ENCODE measurements at regions not wholly inside any gene's neighbourhood (a gene's known extent, or its start where the extent isn't known, plus 50 kb on each side); places are given as distances from the start of the nearest gene placed in this dataset.

- Histone ChIP-seq H3K27ac (ENCODE audit: low read length) (no peak overlapping the region), H3K4me1 (ENCODE audit: control insufficient read depth, insufficient read depth, low read length) (no peaks in the 10 kb centered on the region), H3K9me3 (ENCODE audit: control insufficient read depth, insufficient read depth, low read depth, low read length) (no peaks in the 10 kb centered on the region), H3K4me3 (ENCODE audit: low read depth in 2 of 2, low read length in 2 of 2) (no peak overlapping the region), H3K27me3 (ENCODE audit: control insufficient read depth, insufficient read depth, low read length) (no peaks in the 10 kb centered on the region), H3K36me3 (ENCODE audit: control insufficient read depth, insufficient read depth, low read length) (no peaks in the 10 kb centered on the region)
- intact Hi-C loops (cut with micrococcal nuclease; ENCODE audit: unreplicated experiment) (no loop called here), in situ Hi-C loops (cut with HindIII; ENCODE audit: low pct_unique_long_range_greater_than_20kb, low sequenced_read_pairs) (no loop called here)
- DNase-seq (ENCODE audit: low read depth, low spot score) (no peak), ATAC-seq (no peak)
- CTCF ChIA-PET = no interaction called here
- POLR2A ChIA-PET = no interaction called here
- TF ChIP-seq REST (IDR thresholded peaks at IDR 0.05; ENCODE audit: insufficient read depth in 1 of 2, low read depth in 2 of 2, low read length in 1 of 2) (no peak), TCF7L2 (IDR thresholded peaks at IDR 0.05; ENCODE audit: low read depth, low read length) (no peak), SIN3A (IDR thresholded peaks at IDR 0.05; ENCODE audit: borderline replicate concordance, insufficient read depth, low read depth, low read length) (no peak), POLR2AphosphoS5 (IDR thresholded peaks at IDR 0.05; ENCODE audit: low read depth, low read length) (no peak), CTCF (IDR thresholded peaks at IDR 0.05) (no peak)
- no TSS peak for BruUV-seq (replicated peaks)
Measured at GRCh38 chr6:93940381-93940780, 521.0 kb upstream of the EPHA7 start.

- no peaks in the 10 kb centered on the region for H3K9me3 ChIP-seq (ENCODE audit: control insufficient read depth, insufficient read depth, low read depth, low read length)
- H3K27ac ChIP-seq (ENCODE audit: low read length) = no peak overlapping the region
- intact Hi-C loops (cut with micrococcal nuclease; ENCODE audit: unreplicated experiment) = no loop called here
- no peaks in the 10 kb centered on the region for H3K4me1 ChIP-seq (ENCODE audit: control insufficient read depth, insufficient read depth, low read length)
- ATAC-seq (no peak), DNase-seq (ENCODE audit: low read depth, low spot score) (no peak)
- ChIA-PET POLR2A (interaction anchor here (0.6 kb wide), 1 partner anchor 513 kb away, joined by 3 read pairs; the partner anchor contains the start of gene EPHA7), CTCF (no interaction called here)
- H3K36me3 ChIP-seq (ENCODE audit: control insufficient read depth, insufficient read depth, low read length) = no peaks in the 10 kb centered on the region
- no peak overlapping the region for H3K4me3 ChIP-seq (ENCODE audit: low read depth in 2 of 2, low read length in 2 of 2)
- no TSS peak for BruUV-seq (replicated peaks)
- in situ Hi-C loops (cut with HindIII; ENCODE audit: low pct_unique_long_range_greater_than_20kb, low sequenced_read_pairs) = no loop called here
- TF ChIP-seq REST (IDR thresholded peaks at IDR 0.05; ENCODE audit: insufficient read depth in 1 of 2, low read depth in 2 of 2, low read length in 1 of 2) = no peak
- TF ChIP-seq CTCF (IDR thresholded peaks at IDR 0.05) = no peak
- TF ChIP-seq SIN3A (IDR thresholded peaks at IDR 0.05; ENCODE audit: borderline replicate concordance, insufficient read depth, low read depth, low read length) = no peak
- no peak for TF ChIP-seq POLR2AphosphoS5 (IDR thresholded peaks at IDR 0.05; ENCODE audit: low read depth, low read length)
- TF ChIP-seq TCF7L2 (IDR thresholded peaks at IDR 0.05; ENCODE audit: low read depth, low read length) = no peak
- no peaks in the 10 kb centered on the region for H3K27me3 ChIP-seq (ENCODE audit: control insufficient read depth, insufficient read depth, low read length)
Measured at GRCh38 chr6:93932175-93932574, 512.8 kb upstream of the EPHA7 start.
